ENCODE measurements at regions not wholly inside any gene's neighbourhood (a gene's known extent, or its start where the extent isn't known, plus 50 kb on each side); places are given as distances from the start of the nearest gene placed in this dataset.
"Not testable (repeated sequence)": the region's sequence is repeated elsewhere in the genome, so short reads cannot be mapped to it uniquely, and the experiment has no call there.

- no peak for DNase-seq (ENCODE audit: low spot score)
- H3K27me3 ChIP-seq = no peaks in the 10 kb centered on the region
- H4K20me1 ChIP-seq (ENCODE audit: insufficient read depth, poor library complexity, severe bottlenecking) = no peaks in the 10 kb centered on the region
- TF ChIP-seq EZH2 (IDR thresholded peaks at IDR 0.05; ENCODE audit: borderline replicate concordance) (no peak), EZH2phosphoT487 (IDR thresholded peaks at IDR 0.05; ENCODE audit: low read depth, severe bottlenecking, unreplicated experiment) (no peak), CTCF (IDR thresholded peaks at IDR 0.05; ENCODE audit: poor library complexity) (no peak)
- H3K9me3 ChIP-seq (ENCODE audit: low read depth) = peaks cover 3% of the 10 kb centered on the region
- no peak overlapping the region for H3K4me2 ChIP-seq
- 67% methylated on average over 5 of the region's 5 CpGs for WGBS (ENCODE audit: low lambda C conversion rate, missing lambda C conversion rate)
- no peak overlapping the region for H3K27ac ChIP-seq
- H3K36me3 ChIP-seq (replicated peaks; ENCODE audit: insufficient read depth, low read depth) = no peaks in the 10 kb centered on the region
- H3K4me3 ChIP-seq = no peak overlapping the region
- H3K4me1 ChIP-seq (ENCODE audit: insufficient read depth) = no peaks in the 10 kb centered on the region
- H3K79me2 ChIP-seq = no peaks in the 10 kb centered on the region
- H3K9me2 ChIP-seq (replicated peaks; ENCODE audit: insufficient read depth) = no peaks in the 10 kb centered on the region
- no peak overlapping the region for H2AFZ ChIP-seq
Observed at GRCh38 chr2:90209009-90209408, 1517.5 kb downstream of the RPIA start.

GRCh38 chr2:90209806-90210205, 1518.3 kb downstream of the RPIA start:
- Histone ChIP-seq H3K4me3 (no peak overlapping the region), H3K36me3 (replicated peaks; ENCODE audit: insufficient read depth, low read depth) (no peaks in the 10 kb centered on the region), H3K4me1 (ENCODE audit: insufficient read depth) (no peaks in the 10 kb centered on the region), H3K27ac (no peak overlapping the region), H3K79me2 (no peaks in the 10 kb centered on the region), H3K27me3 (no peaks in the 10 kb centered on the region), H4K20me1 (ENCODE audit: insufficient read depth, poor library complexity, severe bottlenecking) (no peaks in the 10 kb centered on the region), H3K9me3 (ENCODE audit: low read depth) (peaks cover 3% of the 10 kb centered on the region), H3K4me2 (no peak overlapping the region), H2AFZ (no peak overlapping the region), H3K9me2 (replicated peaks; ENCODE audit: insufficient read depth) (no peaks in the 10 kb centered on the region)
- no peak for DNase-seq (ENCODE audit: low spot score)
- 77% methylated on average over 4 of the region's 4 CpGs for whole genome bisulfite sequencing (ENCODE audit: low lambda C conversion rate, missing lambda C conversion rate)
- TF ChIP-seq CTCF (IDR thresholded peaks at IDR 0.05; ENCODE audit: poor library complexity) = no peak
- TF ChIP-seq EZH2phosphoT487 (IDR thresholded peaks at IDR 0.05; ENCODE audit: low read depth, severe bottlenecking, unreplicated experiment) = no peak
- no peak for TF ChIP-seq EZH2 (IDR thresholded peaks at IDR 0.05; ENCODE audit: borderline replicate concordance)

DNA sequence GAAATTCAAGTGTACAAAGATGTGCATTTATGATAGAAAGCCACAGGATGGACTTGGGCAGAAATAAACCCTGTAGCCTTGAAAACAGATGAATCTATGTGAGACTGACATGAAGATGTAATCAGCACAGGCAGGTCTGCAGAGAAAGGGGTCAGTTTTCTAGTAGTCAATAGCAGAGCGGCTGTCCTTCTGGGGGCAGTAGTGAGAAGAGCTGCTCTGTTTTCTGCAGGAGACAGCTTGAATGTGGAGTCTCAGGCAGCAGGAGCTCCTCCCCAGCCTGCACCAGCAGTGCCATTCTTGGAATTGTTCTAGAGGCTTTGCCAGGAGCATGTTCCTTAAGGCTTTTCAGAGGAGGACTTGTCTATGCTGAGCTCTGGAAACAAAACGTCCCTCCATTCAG, 1524.4 kb downstream of the RPIA start:
- not testable (repeated sequence) for H2AFZ ChIP-seq; H3K27me3 ChIP-seq; H3K9me3 ChIP-seq (ENCODE audit: low read depth); H3K4me1 ChIP-seq (ENCODE audit: insufficient read depth); DNase-seq (ENCODE audit: low spot score); H3K4me2 ChIP-seq; H3K9me2 ChIP-seq (replicated peaks; ENCODE audit: insufficient read depth); H3K79me2 ChIP-seq; H3K36me3 ChIP-seq (replicated peaks; ENCODE audit: insufficient read depth, low read depth); H3K4me3 ChIP-seq; H4K20me1 ChIP-seq (ENCODE audit: insufficient read depth, poor library complexity, severe bottlenecking); H3K27ac ChIP-seq
- 43% methylated on average over 2 of the region's 2 CpGs for WGBS (ENCODE audit: low lambda C conversion rate, missing lambda C conversion rate)

- not testable (repeated sequence) for H3K27me3 ChIP-seq; H3K27ac ChIP-seq; H3K9me3 ChIP-seq (ENCODE audit: low read depth); H3K4me2 ChIP-seq; H2AFZ ChIP-seq; H3K4me1 ChIP-seq (ENCODE audit: insufficient read depth); H3K9me2 ChIP-seq (replicated peaks; ENCODE audit: insufficient read depth); H3K79me2 ChIP-seq; H3K4me3 ChIP-seq; H4K20me1 ChIP-seq (ENCODE audit: insufficient read depth, poor library complexity, severe bottlenecking); H3K36me3 ChIP-seq (replicated peaks; ENCODE audit: insufficient read depth, low read depth); DNase-seq (ENCODE audit: low spot score)
- 19% methylated on average over 1 of the region's 1 CpG for WGBS (ENCODE audit: low lambda C conversion rate, missing lambda C conversion rate)
Observed at GRCh38 chr2:90216801-90217200, 1525.3 kb downstream of the RPIA start.

- H3K4me3 ChIP-seq; H3K9me3 ChIP-seq (ENCODE audit: low read depth); H4K20me1 ChIP-seq (ENCODE audit: insufficient read depth, poor library complexity, severe bottlenecking); H3K27ac ChIP-seq; H2AFZ ChIP-seq; H3K27me3 ChIP-seq; DNase-seq (ENCODE audit: low spot score); H3K36me3 ChIP-seq (replicated peaks; ENCODE audit: insufficient read depth, low read depth); H3K79me2 ChIP-seq; H3K4me1 ChIP-seq (ENCODE audit: insufficient read depth); H3K4me2 ChIP-seq; H3K9me2 ChIP-seq (replicated peaks; ENCODE audit: insufficient read depth): not testable (repeated sequence)
- WGBS (ENCODE audit: low lambda C conversion rate, missing lambda C conversion rate) = 86% methylated on average over 1 of the region's 2 CpGs
Observed at GRCh38 chr2:90218534-90218933, 1527.1 kb downstream of the RPIA start.

DNA sequence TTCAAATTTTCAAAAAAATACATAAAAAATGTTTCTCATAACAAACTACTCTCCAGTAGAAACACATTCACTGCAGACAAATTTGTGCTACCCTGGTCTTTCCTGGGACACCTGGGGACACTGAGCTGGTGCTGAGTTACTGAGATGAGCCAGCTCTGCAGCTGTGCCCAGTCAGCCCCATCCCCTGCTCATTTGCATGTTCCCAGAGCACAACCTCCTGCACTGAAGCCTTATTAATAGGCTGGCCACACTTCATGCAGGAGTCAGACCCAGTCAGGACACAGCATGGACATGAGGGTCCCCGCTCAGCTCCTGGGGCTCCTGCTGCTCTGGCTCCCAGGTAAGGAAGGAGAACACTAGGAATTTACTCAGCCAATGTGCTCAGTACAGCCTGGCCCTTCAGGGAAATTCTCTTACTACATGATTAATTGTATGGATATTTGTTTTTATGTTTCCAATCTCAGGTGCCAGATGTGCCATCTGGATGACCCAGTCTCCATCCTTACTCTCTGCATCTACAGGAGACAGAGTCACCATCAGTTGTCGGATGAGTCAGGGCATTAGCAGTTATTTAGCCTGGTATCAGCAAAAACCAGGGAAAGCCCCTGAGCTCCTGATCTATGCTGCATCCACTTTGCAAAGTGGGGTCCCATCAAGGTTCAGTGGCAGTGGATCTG, 1529.3 kb downstream of the RPIA start:
- not testable (repeated sequence) for H4K20me1 ChIP-seq (ENCODE audit: insufficient read depth, poor library complexity, severe bottlenecking); H3K36me3 ChIP-seq (replicated peaks; ENCODE audit: insufficient read depth, low read depth); H3K79me2 ChIP-seq; H3K4me2 ChIP-seq; H3K4me1 ChIP-seq (ENCODE audit: insufficient read depth); H3K9me2 ChIP-seq (replicated peaks; ENCODE audit: insufficient read depth); H2AFZ ChIP-seq; H3K27ac ChIP-seq; H3K9me3 ChIP-seq (ENCODE audit: low read depth); H3K27me3 ChIP-seq; DNase-seq (ENCODE audit: low spot score); H3K4me3 ChIP-seq
- 68% methylated on average over 2 of the region's 2 CpGs for WGBS (ENCODE audit: low lambda C conversion rate, missing lambda C conversion rate)
